DMS114 treated with DMSO at 0.1 percent for 48 hours (cell line): ENCODE measurements at regions not wholly inside any gene's neighbourhood (a gene's known extent, or its start where the extent isn't known, plus 50 kb on each side); places are given as distances from the start of the nearest gene placed in this dataset.
"Not testable (repeated sequence)": the region's sequence is repeated elsewhere in the genome, so short reads cannot be mapped to it uniquely, and the experiment has no call there.

Source experiments
- DNase-seq: peaks from one replicate; lab custom pipeline; 2025; ENCODE audit not compliant: unreplicated experiment; lab: John Stamatoyannopoulos, UW

- not testable (repeated sequence) for DNase-seq
Measured at GRCh38 chr9:115692868-115693267, 460.7 kb upstream of the PAPPA start.

GRCh38 chr9:115694014-115694413 is 459.6 kb upstream of the PAPPA start:
- no peak for DNase-seq

GRCh38 chr9:115694991-115695390 is 458.6 kb upstream of the PAPPA start:
- DNase-seq = no peak

DNA sequence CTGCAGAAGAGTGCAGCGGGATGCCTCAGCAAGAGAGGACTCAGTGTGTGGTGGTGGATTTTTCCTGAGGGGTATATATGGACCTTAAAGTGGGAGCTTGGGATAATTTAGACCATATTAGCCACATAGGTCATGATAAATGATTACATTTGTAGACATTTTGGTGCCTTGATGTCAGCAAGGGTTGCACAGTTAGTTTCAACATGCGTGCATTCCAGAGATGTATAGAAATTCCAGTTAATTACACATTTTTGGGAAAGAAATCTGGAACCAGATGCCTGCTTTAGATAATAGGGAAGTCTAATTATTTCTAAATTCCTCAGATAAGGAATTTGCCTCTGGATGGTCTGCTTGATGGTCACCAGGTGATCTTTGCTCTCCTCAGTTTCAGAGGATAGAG is 440.6 kb upstream of the PAPPA start:
- no peak for DNase-seq

DNA sequence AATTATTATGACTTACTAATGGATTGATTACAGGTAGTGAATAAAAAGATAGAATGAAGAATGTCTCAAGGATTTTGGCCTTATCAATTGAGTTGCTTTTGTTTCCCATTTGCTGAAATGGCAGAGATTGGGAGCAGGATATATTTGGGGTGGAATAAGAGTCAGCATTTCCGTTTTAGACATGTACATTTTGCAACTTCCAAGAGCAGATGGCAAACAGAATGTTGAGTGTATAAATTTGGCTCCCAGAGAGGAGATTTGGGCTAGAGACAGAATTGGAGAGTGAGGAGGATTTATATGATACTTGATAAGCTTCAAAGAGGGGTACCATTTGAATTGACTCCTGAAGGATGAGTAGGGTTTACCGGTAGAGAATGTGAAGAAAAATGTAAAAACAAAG is 437.9 kb upstream of the PAPPA start:
- no peak for DNase-seq

DNA sequence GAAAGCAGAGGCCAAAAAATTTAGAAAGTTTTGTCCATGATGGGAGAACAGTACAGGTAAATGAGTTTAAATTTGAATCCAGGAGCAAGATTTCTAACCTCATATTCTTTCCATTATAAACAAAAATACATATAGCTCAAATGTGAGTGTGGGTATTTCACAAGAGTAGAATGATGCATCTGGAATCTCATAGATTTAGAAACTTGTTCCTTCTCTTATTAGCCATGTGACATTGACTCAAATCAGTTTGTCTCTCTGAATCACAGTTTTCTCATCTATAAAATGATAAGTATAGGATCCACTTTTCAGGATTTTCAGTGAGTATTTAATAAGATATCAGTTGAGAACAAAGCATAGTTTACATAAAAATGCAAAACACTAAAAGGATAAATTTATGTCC is 436.3 kb upstream of the PAPPA start:
- no peak for DNase-seq

- no peak for DNase-seq
Measured at GRCh38 chr9:115717711-115718173, 435.8 kb upstream of the PAPPA start.

GRCh38 chr9:115730396-115730795 is 423.2 kb upstream of the PAPPA start:
- no peak for DNase-seq

GRCh38 chr9:115730845-115731244 is 422.7 kb upstream of the PAPPA start:
- DNase-seq = no peak

GRCh38 chr9:115733318-115734110 is 420.1 kb upstream of the PAPPA start:
- DNase-seq = no peak

DNA sequence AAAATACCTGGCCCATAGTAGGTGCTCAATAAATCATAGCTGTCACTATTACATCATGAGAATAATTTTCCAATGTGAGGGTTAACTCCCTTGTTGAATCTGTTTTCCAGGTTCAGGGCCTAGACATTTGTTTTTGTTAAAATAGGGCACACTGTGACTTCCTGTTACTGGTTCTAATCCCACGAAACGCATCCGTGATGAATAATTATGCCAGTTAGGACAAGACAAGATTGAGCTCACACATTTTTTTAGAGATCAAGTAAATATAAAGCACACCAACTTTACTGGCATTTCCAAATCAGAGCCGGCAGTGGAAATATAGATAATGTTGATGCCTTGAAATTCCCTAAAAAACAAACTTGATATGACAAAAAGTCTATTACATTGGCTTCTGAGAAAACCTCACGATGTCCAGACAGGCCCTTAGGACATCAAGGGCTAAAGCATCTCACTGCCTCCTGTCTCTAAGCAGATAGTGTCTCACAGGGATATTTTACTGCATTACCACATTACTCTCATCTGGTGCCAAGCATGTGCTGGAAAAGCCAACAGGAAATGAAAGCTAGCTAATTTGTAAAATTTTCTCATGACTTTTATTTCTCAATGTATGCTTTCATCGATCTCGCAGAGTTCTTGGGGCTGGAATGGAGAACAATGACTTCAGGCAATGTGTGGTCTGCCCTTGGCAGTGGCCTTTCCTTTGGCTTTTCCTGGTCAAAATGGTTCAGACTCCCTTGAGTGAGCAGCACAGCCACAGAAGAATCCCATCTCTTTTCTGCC is 414.3 kb upstream of the PAPPA start:
- no peak for DNase-seq

- no peak for DNase-seq
Measured at GRCh38 chr9:115740986-115741385, 412.6 kb upstream of the PAPPA start.

DNA sequence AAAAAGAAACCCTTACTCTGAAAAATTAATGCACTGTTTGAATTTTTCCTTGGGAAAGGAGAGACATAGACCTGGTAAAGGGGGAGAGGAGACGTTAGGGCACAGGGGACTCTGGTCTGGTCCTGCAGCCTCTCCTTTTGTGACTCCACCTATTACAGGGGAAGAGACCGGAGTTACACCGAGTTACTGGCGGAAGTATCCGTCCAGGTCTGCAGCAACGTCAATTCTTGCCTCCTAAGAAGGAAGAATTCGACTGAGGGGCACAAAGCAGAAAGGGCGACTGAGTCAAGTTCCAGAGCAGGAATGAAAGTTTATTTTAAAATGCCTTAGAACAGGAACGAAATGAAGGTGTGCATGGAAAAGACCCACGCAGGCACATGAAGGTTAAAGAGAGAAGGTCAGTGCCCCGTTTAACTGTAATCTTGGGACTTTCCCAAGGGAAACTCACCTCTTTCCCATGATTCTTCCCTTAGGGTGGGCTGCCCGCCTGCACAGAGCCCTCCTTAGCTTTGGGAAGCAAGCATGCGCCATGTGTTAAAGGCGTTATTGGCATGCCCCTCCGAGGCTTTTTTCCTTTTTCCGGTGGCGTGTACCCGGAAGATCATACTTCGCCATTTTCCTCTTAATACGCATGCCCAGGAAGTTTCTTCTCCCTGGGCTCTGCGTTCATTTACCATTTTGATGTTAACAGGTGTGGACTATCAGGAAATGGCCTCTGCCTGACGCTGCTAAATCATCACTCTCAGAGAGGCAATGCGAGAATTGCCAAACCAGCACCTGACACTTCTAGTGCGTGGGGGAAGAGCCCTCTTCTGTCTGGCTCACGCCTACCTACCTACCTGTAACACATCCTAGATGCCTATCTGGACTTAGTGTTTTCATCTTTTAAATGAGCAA is 409.6 kb upstream of the PAPPA start:
- DNase-seq = no peak

DNA sequence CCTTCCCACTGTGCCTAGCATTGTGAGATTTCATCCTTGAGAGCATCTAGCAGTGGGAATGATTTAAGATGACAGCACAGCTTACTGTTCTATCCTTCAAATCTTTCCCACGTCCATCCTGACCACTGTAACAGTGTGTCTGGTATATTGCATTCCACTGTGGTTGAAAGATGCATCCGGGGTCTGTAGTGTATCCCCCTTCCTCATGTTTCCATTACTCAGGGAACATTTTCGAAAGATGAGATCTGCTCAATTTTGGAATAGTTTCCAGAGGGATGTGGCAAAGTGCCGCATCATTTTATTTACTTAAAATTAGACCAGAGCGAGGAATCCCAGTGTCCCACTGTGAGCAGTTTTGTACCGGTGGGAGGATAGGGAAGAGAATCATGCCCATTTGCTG is 407.1 kb upstream of the PAPPA start:
- DNase-seq = no peak

GRCh38 chr9:115747731-115748130 is 405.9 kb upstream of the PAPPA start:
- DNase-seq = no peak

GRCh38 chr9:115756736-115757135 is 396.9 kb upstream of the PAPPA start:
- no peak for DNase-seq

DNA sequence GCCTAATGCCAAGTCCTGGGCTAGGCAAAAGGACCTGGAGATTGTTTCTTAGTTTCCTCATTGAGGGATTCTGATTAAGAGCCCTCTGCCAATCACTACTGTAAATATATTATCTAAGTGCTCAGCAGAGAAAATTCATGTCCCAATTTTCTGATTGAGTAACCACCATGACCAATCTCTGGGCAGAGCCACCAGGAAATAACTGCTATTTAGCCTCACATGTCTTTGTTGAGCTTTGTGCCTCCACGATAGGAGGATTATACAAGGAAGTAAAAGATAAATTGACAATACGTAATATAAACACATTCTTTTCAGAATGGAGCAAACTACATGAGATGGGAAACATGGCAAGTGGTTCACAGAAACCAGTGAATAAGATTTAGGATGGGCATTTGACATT is 396.1 kb upstream of the PAPPA start:
- no peak for DNase-seq

DNA sequence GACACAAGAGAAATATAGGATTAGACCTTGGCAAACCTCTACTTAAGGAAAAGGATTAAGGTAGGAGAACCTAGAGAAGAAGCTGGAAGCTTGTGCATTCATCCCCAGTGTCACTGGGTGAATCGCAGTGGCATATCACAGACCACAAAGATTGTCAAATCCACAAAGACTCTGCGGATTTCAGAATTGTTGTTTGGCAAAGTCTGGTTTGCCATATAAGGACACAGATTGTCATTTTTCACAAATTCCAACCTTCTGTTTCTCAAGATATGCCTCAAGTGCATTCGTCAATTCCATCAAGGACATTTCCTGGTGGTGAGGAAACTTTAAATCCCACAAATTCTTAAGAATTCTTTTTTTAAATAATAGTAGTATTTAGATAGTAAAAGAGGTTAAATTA is 395.1 kb upstream of the PAPPA start:
- no peak for DNase-seq

DNA sequence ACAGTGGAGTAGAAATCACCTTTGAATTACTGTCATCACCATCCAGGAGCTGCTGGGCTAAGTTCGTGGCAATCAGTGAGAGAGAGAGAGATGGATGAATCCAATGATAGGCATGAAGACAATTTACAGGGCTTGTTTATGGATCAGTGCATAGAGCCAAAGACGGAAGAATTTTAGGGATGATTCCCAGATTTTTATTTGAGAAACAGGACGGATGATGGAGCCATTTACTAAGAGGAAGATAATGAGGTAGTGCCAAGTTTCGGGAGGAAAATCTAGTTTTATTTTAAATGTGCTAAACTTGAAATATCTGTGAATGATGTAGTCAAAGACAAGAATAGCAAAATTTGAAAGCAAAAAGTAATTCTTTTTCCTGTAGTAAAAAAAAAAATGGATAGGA is 394.2 kb upstream of the PAPPA start:
- DNase-seq = no peak

- DNase-seq = no peak
Measured at GRCh38 chr9:115764645-115765044, 388.9 kb upstream of the PAPPA start.

DNA sequence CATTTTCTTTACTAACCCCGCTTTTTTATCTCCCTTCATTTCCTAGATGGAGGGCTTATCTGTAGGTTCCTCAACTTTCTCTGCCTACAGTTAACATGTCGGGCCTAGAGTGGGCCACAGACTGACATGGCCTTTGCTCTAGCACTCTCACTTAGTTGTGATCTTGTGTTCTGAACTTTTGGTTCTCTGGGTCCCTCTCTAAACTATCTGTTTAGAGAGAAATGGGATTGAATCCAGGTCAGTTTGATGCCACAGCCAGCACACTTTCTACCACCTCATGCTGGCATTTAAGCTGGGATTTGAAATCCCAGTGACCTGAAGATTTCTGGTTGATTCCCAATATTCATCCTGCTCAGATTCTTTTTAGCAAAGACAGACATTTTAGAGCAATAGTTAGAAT is 388.5 kb upstream of the PAPPA start:
- no peak for DNase-seq
